ENCODE measurements at regions not wholly inside any gene's neighbourhood (a gene's known extent, or its start where the extent isn't known, plus 50 kb on each side); places are given as distances from the start of the nearest gene placed in this dataset.

- intact Hi-C loops (cut with DNase I), result no loop called here
- no peak overlapping the region for H3K4me3 ChIP-seq
- H3K9me3 ChIP-seq, result peaks cover 0 to 10% (median 0%) of the 10 kb centered on the region in 3 donors
- H3K27me3 ChIP-seq, result peaks cover 0 to 41% (median 0%) of the 10 kb centered on the region in 4 donors
- H3K27ac ChIP-seq, result no peak overlapping the region
- peak in 4 of 6 experiments; percentile 22 to 66 (median 24) for TF ChIP-seq CTCF (IDR thresholded peaks at IDR 0.05)
- no peak for TF ChIP-seq POLR2A (IDR thresholded peaks at IDR 0.05)
- no peaks in the 10 kb centered on the region for H3K4me1 ChIP-seq
- no peak for DNase-seq
- H3K36me3 ChIP-seq, result no peaks in the 10 kb centered on the region
- 9 to 16% methylated on average over 4 to 7 of the region's 10 CpGs for WGBS, 2 donors
Measured at GRCh38 chr12:131452444-131452860, 258.4 kb upstream of the SFSWAP start.

- intact Hi-C loops (cut with DNase I), result no loop called here
- no peak for DNase-seq
- H3K27me3 ChIP-seq, result peaks cover 0 to 56% (median 0%) of the 10 kb centered on the region in 4 donors
- H3K4me3 ChIP-seq, result no peak overlapping the region
- 31 to 41% methylated on average over 5 to 9 of the region's 12 CpGs for WGBS, 2 donors
- no peak overlapping the region for H3K27ac ChIP-seq
- no peaks in the 10 kb centered on the region for H3K36me3 ChIP-seq
- H3K9me3 ChIP-seq, result no peaks in the 10 kb centered on the region
- H3K4me1 ChIP-seq, result peaks cover 0 to 3% (median 0%) of the 10 kb centered on the region in 3 donors
- TF ChIP-seq CTCF (IDR thresholded peaks at IDR 0.05), result peak in 5 of 6 experiments; percentile 49 to 77 (median 53)
- no peak for TF ChIP-seq POLR2A (IDR thresholded peaks at IDR 0.05)
Measured at GRCh38 chr12:131454418-131455217, 256.3 kb upstream of the SFSWAP start.

GRCh38 chr12:131455218-131455506, 255.7 kb upstream of the SFSWAP start:
- no peak for DNase-seq
- 79 to 87% methylated on average over 5 to 9 of the region's 10 CpGs for WGBS, 2 donors
- Histone ChIP-seq H3K9me3 (no peaks in the 10 kb centered on the region), H3K27ac (no peak overlapping the region), H3K27me3 (peaks cover 0 to 61% (median 0%) of the 10 kb centered on the region in 4 donors), H3K4me3 (no peak overlapping the region), H3K36me3 (no peaks in the 10 kb centered on the region), H3K4me1 (peaks cover 0 to 8% (median 0%) of the 10 kb centered on the region in 3 donors)
- intact Hi-C loops (cut with DNase I), result no loop called here
- TF ChIP-seq CTCF (IDR thresholded peaks at IDR 0.05) (no peak), POLR2A (IDR thresholded peaks at IDR 0.05) (no peak)

- Histone ChIP-seq H3K4me1 (peaks cover 0 to 11% (median 0%) of the 10 kb centered on the region in 3 donors), H3K27ac (no peak overlapping the region), H3K9me3 (no peaks in the 10 kb centered on the region), H3K27me3 (peaks cover 0 to 66% (median 0%) of the 10 kb centered on the region in 4 donors), H3K4me3 (no peak overlapping the region), H3K36me3 (no peaks in the 10 kb centered on the region)
- intact Hi-C loops (cut with DNase I), result no loop called here
- no peak for DNase-seq
- TF ChIP-seq CTCF (IDR thresholded peaks at IDR 0.05), result no peak
- no peak for TF ChIP-seq POLR2A (IDR thresholded peaks at IDR 0.05)
- 80 to 88% methylated on average over 3 to 8 of the region's 12 CpGs for WGBS, 2 donors
Measured at GRCh38 chr12:131455581-131456110, 255.2 kb upstream of the SFSWAP start.

GRCh38 chr12:131456301-131457027, 254.4 kb upstream of the SFSWAP start:
- TF ChIP-seq POLR2A (IDR thresholded peaks at IDR 0.05) (no peak), CTCF (IDR thresholded peaks at IDR 0.05) (no peak)
- no peak for DNase-seq
- Histone ChIP-seq H3K4me1 (peaks cover 0 to 11% (median 0%) of the 10 kb centered on the region in 3 donors), H3K27me3 (peaks cover 0 to 74% (median 0%) of the 10 kb centered on the region in 4 donors), H3K4me3 (no peak overlapping the region), H3K27ac (no peak overlapping the region), H3K36me3 (no peaks in the 10 kb centered on the region), H3K9me3 (no peaks in the 10 kb centered on the region)
- intact Hi-C loops (cut with DNase I), result no loop called here
- 36 to 78% methylated on average over 5 to 6 of the region's 24 CpGs for WGBS, 2 donors

All from esophagus squamous epithelium (tissue), 5 donors.